ENCODE measurements at regions not wholly inside any gene's neighbourhood (a gene's known extent, or its start where the extent isn't known, plus 50 kb on each side); places are given as distances from the start of the nearest gene placed in this dataset.

GRCh38 chr14:86505808-86506207, 975.9 kb downstream of the FLRT2 start:
- no TSS peak for BruUV-seq (replicated peaks)
- TF ChIP-seq SIN3A (IDR thresholded peaks at IDR 0.05; ENCODE audit: borderline replicate concordance, insufficient read depth, low read depth, low read length) = no peak
- TF ChIP-seq POLR2AphosphoS5 (IDR thresholded peaks at IDR 0.05; ENCODE audit: low read depth, low read length) = no peak
- TF ChIP-seq CTCF (IDR thresholded peaks at IDR 0.05) = no peak
- TF ChIP-seq, protein P1, sequence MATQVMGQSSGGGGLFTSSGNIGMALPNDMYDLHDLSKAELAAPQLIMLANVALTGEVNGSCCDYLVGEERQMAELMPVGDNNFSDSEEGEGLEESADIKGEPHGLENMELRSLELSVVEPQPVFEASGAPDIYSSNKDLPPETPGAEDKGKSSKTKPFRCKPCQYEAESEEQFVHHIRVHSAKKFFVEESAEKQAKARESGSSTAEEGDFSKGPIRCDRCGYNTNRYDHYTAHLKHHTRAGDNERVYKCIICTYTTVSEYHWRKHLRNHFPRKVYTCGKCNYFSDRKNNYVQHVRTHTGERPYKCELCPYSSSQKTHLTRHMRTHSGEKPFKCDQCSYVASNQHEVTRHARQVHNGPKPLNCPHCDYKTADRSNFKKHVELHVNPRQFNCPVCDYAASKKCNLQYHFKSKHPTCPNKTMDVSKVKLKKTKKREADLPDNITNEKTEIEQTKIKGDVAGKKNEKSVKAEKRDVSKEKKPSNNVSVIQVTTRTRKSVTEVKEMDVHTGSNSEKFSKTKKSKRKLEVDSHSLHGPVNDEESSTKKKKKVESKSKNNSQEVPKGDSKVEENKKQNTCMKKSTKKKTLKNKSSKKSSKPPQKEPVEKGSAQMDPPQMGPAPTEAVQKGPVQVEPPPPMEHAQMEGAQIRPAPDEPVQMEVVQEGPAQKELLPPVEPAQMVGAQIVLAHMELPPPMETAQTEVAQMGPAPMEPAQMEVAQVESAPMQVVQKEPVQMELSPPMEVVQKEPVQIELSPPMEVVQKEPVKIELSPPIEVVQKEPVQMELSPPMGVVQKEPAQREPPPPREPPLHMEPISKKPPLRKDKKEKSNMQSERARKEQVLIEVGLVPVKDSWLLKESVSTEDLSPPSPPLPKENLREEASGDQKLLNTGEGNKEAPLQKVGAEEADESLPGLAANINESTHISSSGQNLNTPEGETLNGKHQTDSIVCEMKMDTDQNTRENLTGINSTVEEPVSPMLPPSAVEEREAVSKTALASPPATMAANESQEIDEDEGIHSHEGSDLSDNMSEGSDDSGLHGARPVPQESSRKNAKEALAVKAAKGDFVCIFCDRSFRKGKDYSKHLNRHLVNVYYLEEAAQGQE (IDR thresholded peaks at IDR 0.05; ENCODE audit: insufficient read depth in 1 of 2, low read depth in 2 of 2, low read length in 1 of 2) = no peak
- no peak for TF ChIP-seq TCF7L2 (IDR thresholded peaks at IDR 0.05; ENCODE audit: low read depth, low read length)
- in situ Hi-C loops (cut with HindIII; ENCODE audit: low pct_unique_long_range_greater_than_20kb, low sequenced_read_pairs) = no loop called here
- Histone ChIP-seq H3K4me3 (ENCODE audit: low read depth in 2 of 2, low read length in 2 of 2) (no peak overlapping the region), H3K4me1 (ENCODE audit: control insufficient read depth, insufficient read depth, low read length) (no peaks in the 10 kb centered on the region), H3K27ac (ENCODE audit: low read length) (no peak overlapping the region), H3K9me3 (ENCODE audit: control insufficient read depth, insufficient read depth, low read depth, low read length) (no peaks in the 10 kb centered on the region), H3K36me3 (ENCODE audit: control insufficient read depth, insufficient read depth, low read length) (no peaks in the 10 kb centered on the region), H3K27me3 (ENCODE audit: control insufficient read depth, insufficient read depth, low read length) (no peaks in the 10 kb centered on the region)
- CTCF ChIA-PET = no interaction called here
- no peak for ATAC-seq
- intact Hi-C loops (cut with micrococcal nuclease; ENCODE audit: unreplicated experiment) = no loop called here
- POLR2A ChIA-PET = no interaction called here
- no peak for DNase-seq (ENCODE audit: low read depth, low spot score)

GRCh38 chr14:86501611-86502010, 971.7 kb downstream of the FLRT2 start:
- H3K4me1 ChIP-seq (ENCODE audit: control insufficient read depth, insufficient read depth, low read length) = no peaks in the 10 kb centered on the region
- ATAC-seq (no peak), DNase-seq (ENCODE audit: low read depth, low spot score) (no peak)
- intact Hi-C loops (cut with micrococcal nuclease; ENCODE audit: unreplicated experiment) = no loop called here
- TF ChIP-seq CTCF (IDR thresholded peaks at IDR 0.05) = no peak
- TF ChIP-seq SIN3A (IDR thresholded peaks at IDR 0.05; ENCODE audit: borderline replicate concordance, insufficient read depth, low read depth, low read length) = no peak
- no peak for TF ChIP-seq POLR2AphosphoS5 (IDR thresholded peaks at IDR 0.05; ENCODE audit: low read depth, low read length)
- no peak for TF ChIP-seq TCF7L2 (IDR thresholded peaks at IDR 0.05; ENCODE audit: low read depth, low read length)
- TF ChIP-seq, protein P1 (IDR thresholded peaks at IDR 0.05; ENCODE audit: insufficient read depth in 1 of 2, low read depth in 2 of 2, low read length in 1 of 2) = no peak
- in situ Hi-C loops (cut with HindIII; ENCODE audit: low pct_unique_long_range_greater_than_20kb, low sequenced_read_pairs) = no loop called here
- H3K9me3 ChIP-seq (ENCODE audit: control insufficient read depth, insufficient read depth, low read depth, low read length) = no peaks in the 10 kb centered on the region
- H3K4me3 ChIP-seq (ENCODE audit: low read depth in 2 of 2, low read length in 2 of 2) = no peak overlapping the region
- no peaks in the 10 kb centered on the region for H3K36me3 ChIP-seq (ENCODE audit: control insufficient read depth, insufficient read depth, low read length)
- BruUV-seq (replicated peaks) = no TSS peak
- H3K27me3 ChIP-seq (ENCODE audit: control insufficient read depth, insufficient read depth, low read length) = no peaks in the 10 kb centered on the region
- POLR2A ChIA-PET = no interaction called here
- CTCF ChIA-PET = no interaction called here
- no peak overlapping the region for H3K27ac ChIP-seq (ENCODE audit: low read length)

Data from Panc1 (cell line).